HG02798 (cell line): ENCODE measurements at regions not wholly inside any gene's neighbourhood (a gene's known extent, or its start where the extent isn't known, plus 50 kb on each side); places are given as distances from the start of the nearest gene placed in this dataset.

Source experiments
- ATAC-seq: cut with Tn5 transposase; IDR thresholded peaks from one replicate; pipeline ENCODE4 v1.9.1; 2021; ENCODE audit warnings: mild to moderate bottlenecking; ENCODE audit not compliant: unreplicated experiment, poor library complexity

DNA sequence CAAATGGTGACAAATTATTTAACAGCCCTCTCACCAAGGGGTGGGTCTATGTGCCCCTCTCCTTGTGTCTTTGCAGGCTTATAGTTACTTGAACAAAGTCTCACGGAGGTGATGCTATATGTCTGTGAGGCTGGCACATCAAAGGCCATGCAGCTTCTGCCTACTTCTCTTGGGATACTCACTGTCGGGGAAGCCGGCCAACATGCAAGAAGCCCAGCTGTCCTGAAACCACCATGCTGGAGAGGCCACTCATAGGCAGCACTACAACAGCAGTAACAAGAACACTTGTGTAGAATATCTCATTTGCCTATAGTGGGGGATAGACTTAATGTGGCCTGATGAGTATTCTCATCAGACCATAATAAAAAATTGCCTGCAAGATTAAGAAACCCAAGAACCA lies 233.7 kb upstream of the NCKAP5 start:
- ATAC-seq: no peak

GRCh38 chr2:133802409-133803039 lies 234.3 kb upstream of the NCKAP5 start:
- ATAC-seq: no peak

DNA sequence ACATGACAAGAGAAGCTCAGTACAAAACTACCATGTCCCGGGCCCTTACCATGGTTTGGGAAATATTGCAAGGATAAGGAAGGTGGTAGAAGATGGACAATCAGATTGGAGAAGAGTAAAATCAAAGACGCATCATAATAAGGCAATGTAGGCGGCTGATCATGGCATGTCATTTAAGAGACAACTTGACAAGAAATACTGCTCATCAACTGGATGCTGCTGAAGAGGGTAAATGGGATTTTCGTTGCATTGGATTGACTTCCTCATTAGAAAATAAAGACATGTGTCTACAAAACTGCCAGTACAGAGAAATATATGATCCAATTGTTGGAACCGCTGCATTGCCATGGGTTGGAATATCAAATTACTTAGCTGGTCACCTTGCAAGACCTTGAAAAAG lies 238.3 kb upstream of the NCKAP5 start:
- no peak for ATAC-seq

DNA sequence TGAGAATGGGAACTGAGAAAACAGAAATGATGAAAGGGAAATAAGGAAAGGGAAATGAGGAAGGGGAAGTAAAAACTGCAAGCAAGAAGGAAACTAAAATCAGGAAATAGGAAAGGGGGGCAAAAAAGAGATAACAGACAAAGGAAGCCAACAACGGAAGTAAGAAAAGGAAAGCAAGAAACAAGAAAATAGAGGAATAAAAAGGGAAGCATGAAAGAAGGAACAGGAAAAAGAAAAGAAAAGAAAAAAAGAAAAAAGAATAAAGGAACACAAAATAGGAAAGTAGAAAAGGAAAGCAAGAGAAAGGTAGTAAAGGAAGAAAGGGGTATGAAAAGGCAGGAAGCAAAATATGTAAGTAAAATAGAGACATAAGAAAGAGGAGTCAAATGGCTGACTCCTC lies 241.2 kb upstream of the NCKAP5 start:
- ATAC-seq: no peak

DNA sequence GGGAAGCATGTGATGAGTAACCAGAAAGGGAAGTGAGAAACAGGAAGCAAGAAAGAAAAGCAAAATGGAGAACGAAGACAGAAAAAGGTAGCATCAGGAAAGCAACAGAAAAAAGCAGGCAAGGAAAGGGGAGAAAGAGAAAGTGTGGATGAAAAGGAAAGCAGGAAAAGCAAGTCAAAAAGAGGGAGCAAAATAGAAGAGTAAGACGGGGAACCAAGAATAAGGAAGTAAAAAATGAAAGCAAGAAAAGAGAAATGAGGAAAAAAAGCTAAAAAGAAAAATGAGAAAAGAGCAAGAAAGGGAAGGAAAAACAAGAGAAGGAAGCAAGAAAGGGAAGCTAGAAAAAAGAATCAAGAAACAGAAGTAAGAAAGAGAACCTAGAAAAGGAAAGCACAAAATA lies 242.3 kb upstream of the NCKAP5 start:
- ATAC-seq: no peak

GRCh38 chr2:133811409-133812125 lies 243.3 kb upstream of the NCKAP5 start:
- no peak for ATAC-seq

DNA sequence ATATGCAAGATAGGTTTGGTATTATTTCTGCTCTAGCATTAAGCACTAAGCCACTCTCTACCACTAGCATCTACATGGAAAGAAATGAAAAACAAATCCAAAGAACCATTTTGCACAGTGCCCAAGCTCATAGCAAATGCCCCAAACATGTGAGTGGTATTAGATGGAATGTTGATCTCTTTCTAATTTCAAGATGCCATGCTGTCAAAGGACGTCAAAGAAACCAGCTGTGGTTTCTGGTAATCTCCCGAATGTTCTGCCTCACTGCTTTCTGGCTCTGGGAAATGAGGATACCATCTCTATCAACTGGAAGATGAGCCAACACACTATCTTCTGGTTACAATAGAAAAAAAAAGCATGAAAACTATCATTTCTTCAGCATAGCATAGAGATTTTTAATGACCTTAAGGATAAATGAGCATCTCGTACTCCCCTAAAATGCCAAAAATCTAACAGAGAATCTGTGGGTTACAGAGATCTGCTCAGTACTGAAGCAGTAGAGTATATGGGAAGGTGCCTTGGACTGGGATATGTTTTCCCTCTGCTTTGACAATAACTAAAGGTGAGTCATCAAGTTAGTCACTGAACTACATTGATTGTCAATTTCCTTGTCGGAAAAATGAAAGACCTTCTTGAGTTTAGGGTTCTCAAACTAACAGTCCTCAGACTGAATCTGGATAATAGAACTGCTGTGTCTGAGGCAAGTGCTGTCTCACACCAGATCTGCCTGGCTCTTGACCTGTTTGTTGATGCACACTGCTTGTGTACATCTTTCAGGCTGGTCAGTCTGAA lies 244.8 kb upstream of the NCKAP5 start:
- ATAC-seq: no peak

DNA sequence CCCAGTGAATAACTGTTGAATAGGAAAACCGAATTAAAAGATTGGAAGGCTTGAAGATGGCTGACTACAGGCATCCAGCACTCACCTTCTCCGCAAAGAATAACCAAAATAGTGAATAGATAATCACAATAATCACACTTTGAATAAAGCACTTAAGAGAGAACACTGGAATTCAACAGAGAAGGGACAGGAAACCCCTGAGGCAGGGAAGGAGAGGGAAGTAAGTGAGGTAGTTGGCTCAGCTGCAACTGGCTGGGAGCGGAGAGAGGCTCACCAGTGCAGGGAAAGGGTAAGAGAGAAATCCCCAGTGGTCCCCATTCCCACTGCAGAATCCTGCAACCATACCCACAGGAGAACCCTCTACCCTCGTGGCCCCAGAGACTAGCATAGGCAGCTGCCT lies 246.6 kb upstream of the NCKAP5 start:
- no peak for ATAC-seq

DNA sequence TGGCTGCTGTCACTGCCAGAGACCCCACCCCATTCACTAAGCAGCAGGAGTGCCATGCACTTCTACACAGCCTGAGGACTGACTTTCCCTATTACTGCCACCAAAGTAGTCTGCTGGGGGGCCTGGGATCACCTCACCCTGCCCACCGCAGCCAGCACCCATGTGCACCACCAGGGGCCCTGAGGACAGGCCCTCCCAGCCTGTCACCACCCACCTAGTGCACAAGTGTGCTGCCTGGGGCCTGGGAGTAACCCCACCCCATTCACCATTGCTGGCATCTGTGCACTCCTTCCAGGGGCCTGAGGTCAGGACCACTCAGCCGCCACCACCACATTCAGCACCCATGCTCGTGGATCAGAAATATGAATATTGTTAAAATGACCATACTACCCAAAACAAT lies 247.8 kb upstream of the NCKAP5 start:
- ATAC-seq: no peak

GRCh38 chr2:133817680-133818566 lies 249.7 kb upstream of the NCKAP5 start:
- no peak for ATAC-seq

DNA sequence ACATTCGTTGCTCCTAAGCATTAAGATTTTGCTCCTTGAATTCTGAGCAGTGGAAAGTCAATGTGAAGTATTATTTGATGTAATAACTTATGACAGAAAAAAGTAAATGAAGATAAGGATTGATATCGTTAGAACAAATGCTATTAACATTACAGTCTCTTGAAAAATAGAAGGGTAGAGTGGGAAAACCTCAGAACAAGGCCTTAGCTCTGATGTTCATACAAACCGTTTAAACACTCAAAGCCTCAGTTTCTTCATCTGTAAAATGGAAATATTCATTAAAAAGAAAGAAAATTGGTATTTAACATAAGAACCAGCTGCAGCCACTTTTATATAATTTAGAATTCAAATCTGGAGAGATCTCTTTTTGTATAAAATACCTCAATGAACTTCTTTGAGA lies 250.4 kb upstream of the NCKAP5 start:
- no peak for ATAC-seq

GRCh38 chr2:133819906-133820305 lies 251.6 kb upstream of the NCKAP5 start:
- no peak for ATAC-seq

DNA sequence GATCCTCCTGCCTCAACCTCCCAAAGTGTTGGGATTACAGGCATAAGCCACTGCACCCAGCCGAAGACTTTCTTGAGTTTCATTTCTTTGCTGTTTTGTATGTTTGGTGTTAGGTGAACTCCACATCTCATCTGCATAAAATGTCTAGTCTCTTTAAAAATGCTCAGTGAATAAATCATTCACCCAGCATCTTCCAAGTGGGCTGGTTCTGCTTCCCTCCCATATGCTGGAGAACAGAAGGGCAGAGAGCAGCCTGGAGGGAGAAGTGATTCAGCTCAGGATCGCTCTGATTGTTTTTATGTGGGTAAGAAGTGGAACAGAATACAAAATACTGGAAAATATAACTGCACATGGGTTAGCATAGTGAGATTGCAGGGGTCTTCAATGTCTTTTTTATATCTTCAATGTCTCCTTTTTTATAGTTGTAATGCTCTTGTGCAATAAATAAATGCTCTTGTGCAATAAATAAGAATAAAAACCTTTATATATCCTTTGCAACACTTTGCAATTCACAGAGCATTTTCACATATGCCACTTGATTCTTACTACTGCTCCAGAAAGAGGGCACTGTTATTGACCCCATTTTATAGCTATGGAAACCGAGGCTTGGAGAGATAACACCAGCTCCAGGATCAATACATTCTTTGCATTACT lies 253.0 kb upstream of the NCKAP5 start:
- ATAC-seq: no peak

GRCh38 chr2:133822517-133823225 lies 254.4 kb upstream of the NCKAP5 start:
- no peak for ATAC-seq

GRCh38 chr2:133823226-133823550 lies 254.9 kb upstream of the NCKAP5 start:
- ATAC-seq: no peak

- no peak for ATAC-seq
These were observed 256.6 kb upstream of the NCKAP5 start for GRCh38 chr2:133824869-133825268.

GRCh38 chr2:133825778-133826177 lies 257.5 kb upstream of the NCKAP5 start:
- ATAC-seq: no peak

GRCh38 chr2:133828913-133829312 lies 260.6 kb upstream of the NCKAP5 start:
- no peak for ATAC-seq

DNA sequence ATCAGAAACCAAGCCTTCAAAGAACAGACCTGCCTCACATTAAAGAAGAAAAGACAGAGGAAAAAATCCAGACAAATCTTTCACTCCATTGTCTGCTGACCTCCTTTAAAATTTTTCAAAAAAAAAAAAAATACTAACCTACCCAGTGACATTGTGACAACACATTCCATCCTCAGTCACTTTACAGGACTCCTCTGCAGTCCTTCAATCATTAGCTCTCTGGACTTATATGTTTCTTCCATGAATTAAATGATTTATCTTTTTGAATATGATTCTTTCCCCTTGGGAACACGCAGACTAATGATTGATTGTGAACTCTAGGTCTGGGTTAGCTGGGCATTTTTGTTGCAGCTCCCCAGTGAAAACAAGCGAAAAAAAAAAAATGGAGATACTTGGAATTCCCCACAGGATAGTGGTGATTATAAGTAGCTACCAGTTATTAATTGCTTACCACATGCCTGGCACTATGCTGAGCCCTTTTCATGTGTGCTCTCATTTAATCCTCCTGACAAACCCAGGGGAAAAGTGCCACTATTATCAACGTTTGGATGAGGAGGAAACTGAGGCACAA lies 261.3 kb upstream of the NCKAP5 start:
- no peak for ATAC-seq
